ENCODE measurements at regions not wholly inside any gene's neighbourhood (a gene's known extent, or its start where the extent isn't known, plus 50 kb on each side); places are given as distances from the start of the nearest gene placed in this dataset.
A peak's percentile ranks its signal among the peaks of the same experiment; 100 is the strongest.
"Not testable (repeated sequence)": the region's sequence is repeated elsewhere in the genome, so short reads cannot be mapped to it uniquely, and the experiment has no call there.

DNA sequence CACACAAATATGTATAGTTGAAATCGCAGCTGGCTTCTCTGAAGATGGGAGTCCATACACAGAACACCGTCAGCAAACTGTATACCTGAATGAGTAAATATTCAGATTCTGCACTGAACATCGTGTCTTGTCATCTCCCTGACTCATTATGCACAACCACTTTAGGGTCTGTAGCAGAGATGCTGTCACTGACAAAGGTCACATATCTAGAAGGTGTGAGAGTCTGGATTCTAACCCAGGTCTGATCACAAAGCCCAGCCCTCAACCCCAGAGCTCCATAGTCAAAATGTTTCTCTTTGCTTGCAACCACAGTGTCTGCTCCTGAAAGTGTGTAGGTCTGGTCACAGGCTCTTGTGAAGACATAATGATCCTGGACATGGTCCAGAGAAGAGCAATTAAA, 78.3 kb upstream of the PAX8 start:
- ATAC-seq (no peak), DNase-seq (no peak)
- Histone ChIP-seq H3K9me3 (no peaks in the 10 kb centered on the region), H3K4me3 (no peak overlapping the region), H3K36me3 (no peaks in the 10 kb centered on the region), H3K27me3 (no peaks in the 10 kb centered on the region), H3K4me1 (peaks cover 0 to 3% of the 10 kb centered on the region in 2 donors), H3K27ac (peak overlapping the region in 1 of 2 donors; percentile 65)
- intact Hi-C loops (cut with DNase I): no loop called here
- no peak for TF ChIP-seq CTCF (IDR thresholded peaks at IDR 0.05)

DNA sequence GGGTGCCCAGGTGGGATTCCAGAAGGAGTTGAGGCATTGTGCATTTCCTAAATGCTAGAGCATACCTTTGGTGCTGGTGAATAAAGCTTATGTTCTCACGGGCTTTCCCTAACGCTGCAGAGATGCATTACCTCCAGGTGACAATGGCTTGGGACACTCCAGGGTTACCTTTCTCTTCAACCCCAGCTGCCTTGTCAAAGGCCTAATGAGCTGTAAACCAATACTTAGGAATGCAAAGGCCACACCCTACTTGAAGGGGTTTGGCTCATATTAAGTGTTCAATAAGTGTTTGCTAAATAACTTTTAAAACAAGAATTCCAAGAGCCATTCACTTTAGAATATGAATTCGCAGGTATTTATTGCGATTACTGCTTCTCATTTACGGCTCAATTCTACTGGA, 77.6 kb upstream of the PAX8 start:
- peak overlapping the region; percentile 65 to 70 for H3K27ac ChIP-seq
- peak; percentile 80 for ATAC-seq
- H3K4me1 ChIP-seq; H3K9me3 ChIP-seq; H3K27me3 ChIP-seq; H3K4me3 ChIP-seq; H3K36me3 ChIP-seq; DNase-seq; intact Hi-C loops (cut with DNase I): not testable (repeated sequence)

- H3K36me3 ChIP-seq; H3K4me1 ChIP-seq; H3K9me3 ChIP-seq; H3K27me3 ChIP-seq; H3K4me3 ChIP-seq; intact Hi-C loops (cut with DNase I): not testable (repeated sequence)
- DNase-seq: peak in 1 of 4 donors; percentile 46
- H3K27ac ChIP-seq: peak overlapping the region; percentile 65 to 70
- peak; percentile 78 for ATAC-seq
These were observed 76.8 kb upstream of the PAX8 start for GRCh38 chr2:113355339-113356015.

- Histone ChIP-seq H3K27ac (no peak overlapping the region), H3K36me3 (no peaks in the 10 kb centered on the region), H3K9me3 (no peaks in the 10 kb centered on the region), H3K4me3 (no peak overlapping the region), H3K27me3 (no peaks in the 10 kb centered on the region), H3K4me1 (no peaks in the 10 kb centered on the region)
- TF ChIP-seq CTCF (IDR thresholded peaks at IDR 0.05): no peak
- DNase-seq (no peak), ATAC-seq (no peak)
- intact Hi-C loops (cut with DNase I): no loop called here
These were observed 72.9 kb upstream of the PAX8 start for GRCh38 chr2:113351375-113352355.

- H3K4me1 ChIP-seq: not testable (repeated sequence)
These were observed 65.1 kb upstream of the PAX8 start for GRCh38 chr2:113343800-113344199.

DNA sequence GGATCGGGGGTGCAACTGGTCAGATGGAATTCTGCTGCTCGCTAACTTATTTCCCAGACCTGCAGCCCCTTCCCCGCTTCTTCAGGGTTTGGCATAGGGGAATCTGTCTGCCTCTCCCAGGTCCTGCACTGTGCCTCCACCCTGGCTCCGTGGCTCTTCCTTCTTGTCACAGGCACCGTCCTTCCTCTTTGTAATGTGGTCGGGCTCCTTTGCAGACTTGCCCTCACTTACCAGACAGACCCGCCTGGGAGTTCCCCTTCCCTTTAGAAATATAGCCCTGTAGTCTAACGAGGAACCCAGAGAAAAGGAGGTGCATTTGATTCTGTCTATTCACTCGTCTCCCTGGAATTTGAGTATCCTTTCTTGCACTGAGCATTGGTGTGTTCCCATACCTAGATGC, 63.9 kb upstream of the PAX8 start:
- no peaks in the 10 kb centered on the region for H3K27me3 ChIP-seq
- intact Hi-C loops (cut with DNase I): no loop called here
- DNase-seq (peak in 1 of 4 donors; percentile 53), ATAC-seq (peak; percentile 73)
- H3K36me3 ChIP-seq: no peaks in the 10 kb centered on the region
- no peak overlapping the region for H3K4me3 ChIP-seq
- peaks cover 0 to 9% of the 10 kb centered on the region in 2 donors for H3K4me1 ChIP-seq
- H3K9me3 ChIP-seq: no peaks in the 10 kb centered on the region
- TF ChIP-seq CTCF (IDR thresholded peaks at IDR 0.05): no peak
- H3K27ac ChIP-seq: no peak overlapping the region

More at GRCh38 chr2:113343800-113344199, 65.1 kb upstream of the PAX8 start:
- ATAC-seq: peak; percentile 23
- H3K36me3 ChIP-seq; H3K27me3 ChIP-seq; H3K27ac ChIP-seq; DNase-seq; H3K9me3 ChIP-seq; H3K4me3 ChIP-seq; intact Hi-C loops (cut with DNase I): not testable (repeated sequence)

GRCh38 chr2:113341870-113342253, 63.1 kb upstream of the PAX8 start:
- H3K36me3 ChIP-seq; H3K27ac ChIP-seq; H3K27me3 ChIP-seq; DNase-seq; H3K4me3 ChIP-seq; intact Hi-C loops (cut with DNase I); H3K4me1 ChIP-seq; H3K9me3 ChIP-seq; ATAC-seq: not testable (repeated sequence)
